GM04504 (cell line): ENCODE measurements at regions not wholly inside any gene's neighbourhood (a gene's known extent, or its start where the extent isn't known, plus 50 kb on each side); places are given as distances from the start of the nearest gene placed in this dataset.
A peak's percentile ranks its signal among the peaks of the same experiment; 100 is the strongest.
"Not testable (repeated sequence)": the region's sequence is repeated elsewhere in the genome, so short reads cannot be mapped to it uniquely, and the experiment has no call there.

Experiments
- DNase-seq: peaks from one replicate; pipeline ENCODE4 v3.0.0-alpha.2; 2012; ENCODE audit warnings: low read depth

DNA sequence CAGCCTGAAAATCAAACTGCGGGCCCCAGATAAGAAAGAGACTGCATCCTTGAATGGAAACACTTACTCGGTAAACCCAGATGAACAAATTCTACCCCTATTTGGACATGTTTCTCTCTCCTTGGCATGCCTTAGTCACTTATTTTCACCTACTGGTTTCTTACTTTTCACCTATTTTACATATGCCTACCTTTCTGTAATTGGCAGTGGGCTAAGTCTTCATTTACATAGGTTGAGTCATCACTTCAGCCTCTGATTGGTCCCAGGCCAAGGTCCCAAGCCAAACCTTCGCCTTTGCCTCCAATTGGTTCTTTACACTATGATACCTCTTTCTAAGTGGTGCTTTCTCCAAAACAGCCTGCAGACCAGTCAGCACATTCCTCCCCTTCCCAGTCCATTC, 111.3 kb downstream of the DYRK2 start:
- DNase-seq: no peak

GRCh38 chr12:67760586-67761275, 112.2 kb downstream of the DYRK2 start:
- DNase-seq: no peak

DNA sequence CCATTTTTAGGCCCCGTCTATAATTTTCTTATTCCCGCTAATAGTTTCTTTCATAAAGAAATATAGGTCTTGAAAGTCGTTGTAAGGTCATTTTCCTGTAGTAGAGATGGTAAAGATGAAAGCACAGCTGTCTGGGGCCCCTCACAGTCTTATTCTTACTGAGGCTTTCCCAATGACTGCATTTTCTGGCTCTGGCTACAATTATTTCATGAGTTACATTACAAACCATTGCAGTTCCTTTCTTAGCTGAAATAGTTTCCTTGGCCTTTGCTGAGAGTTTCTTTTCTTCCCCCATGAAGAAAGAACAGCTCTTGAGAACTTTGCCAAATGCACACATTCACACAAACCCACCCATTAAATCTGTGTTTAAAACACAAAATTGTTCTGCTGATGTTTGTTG, 113.0 kb downstream of the DYRK2 start:
- no peak for DNase-seq

- DNase-seq: no peak
Observed at GRCh38 chr12:67764055-67764454, 115.5 kb downstream of the DYRK2 start.

DNA sequence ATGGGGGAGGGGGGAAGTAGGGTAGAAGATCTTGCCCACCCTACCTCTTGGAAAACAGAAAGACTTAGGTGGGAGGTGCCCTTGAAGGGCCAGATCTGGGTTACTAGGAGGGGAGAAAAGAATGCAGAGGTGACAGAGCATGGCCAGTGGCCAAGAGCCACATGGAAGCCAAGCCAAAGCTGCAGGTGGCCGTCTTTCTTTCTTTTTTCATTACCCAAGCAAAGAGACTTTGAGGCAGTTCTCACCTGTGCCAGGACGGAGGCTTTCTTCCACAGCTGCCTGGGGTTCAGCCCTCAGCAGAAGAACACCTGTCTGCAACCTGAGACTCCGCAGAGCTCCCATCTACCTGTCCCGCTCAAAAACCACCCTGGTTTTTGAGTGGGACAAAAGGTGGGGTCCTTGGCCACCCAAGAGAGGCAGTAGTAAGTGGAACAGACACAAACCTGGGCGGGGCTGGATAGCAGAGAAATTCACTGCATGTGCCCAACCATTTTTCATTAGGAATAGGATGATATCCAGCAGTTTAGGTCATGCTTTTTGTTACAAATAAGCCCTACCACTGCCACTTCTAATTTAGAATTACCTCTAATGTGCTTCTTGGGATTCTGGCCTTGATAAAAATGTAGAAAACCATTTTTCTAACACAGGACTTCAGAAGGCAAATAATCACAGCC, 116.5 kb downstream of the DYRK2 start:
- no peak for DNase-seq

- peak; percentile 82 for DNase-seq
Observed at GRCh38 chr12:67765776-67766766, 117.5 kb downstream of the DYRK2 start.

- DNase-seq: no peak
Observed at GRCh38 chr12:67772267-67773169, 124.0 kb downstream of the DYRK2 start.

DNA sequence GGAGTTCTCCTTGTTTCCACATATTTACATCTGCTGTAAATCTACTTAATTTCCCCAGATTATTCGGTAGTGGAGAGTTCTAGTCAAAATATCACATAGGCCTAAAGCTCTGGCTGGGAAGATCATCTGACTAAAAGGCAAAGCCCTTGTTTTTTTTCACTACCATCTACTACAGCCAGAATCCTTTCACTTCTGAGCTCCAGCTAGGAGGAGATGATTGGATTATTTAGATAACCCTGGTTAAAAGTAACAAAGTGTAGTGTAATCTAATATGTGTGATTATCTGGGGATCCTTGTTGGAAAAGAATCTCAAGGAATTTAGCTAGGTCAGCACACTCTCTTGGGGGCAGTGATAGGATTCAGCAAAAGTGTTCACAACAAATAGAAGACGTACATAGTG, 125.4 kb downstream of the DYRK2 start:
- DNase-seq: no peak

DNA sequence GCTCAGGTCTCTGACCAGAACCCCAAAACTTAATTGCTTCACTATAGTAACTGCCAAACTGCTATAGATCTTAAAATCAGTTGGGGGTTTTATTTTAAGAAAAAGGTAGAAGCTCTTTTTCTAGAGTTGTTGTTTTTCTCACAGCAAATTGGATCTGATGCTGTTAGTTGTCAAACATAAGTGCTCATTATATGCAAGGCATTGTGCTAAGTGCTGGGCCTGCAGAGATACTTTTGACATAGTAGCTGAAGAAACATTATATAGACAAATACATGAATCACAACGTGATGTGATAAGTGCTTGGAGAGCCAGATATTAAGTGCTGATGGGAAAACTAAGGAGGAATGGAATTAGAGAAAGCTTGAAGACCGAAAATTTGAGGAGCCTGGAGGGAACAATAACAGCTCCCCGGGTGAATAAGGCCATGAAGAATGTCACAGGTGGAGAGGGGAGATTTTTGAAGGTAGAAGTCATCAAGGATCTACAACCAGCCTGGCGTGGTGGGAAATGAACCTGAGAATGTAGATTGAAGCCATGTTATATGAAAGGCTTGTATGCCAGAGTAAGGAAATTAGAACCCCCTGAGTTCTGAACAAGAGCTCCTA, 126.5 kb downstream of the DYRK2 start:
- DNase-seq: no peak

DNA sequence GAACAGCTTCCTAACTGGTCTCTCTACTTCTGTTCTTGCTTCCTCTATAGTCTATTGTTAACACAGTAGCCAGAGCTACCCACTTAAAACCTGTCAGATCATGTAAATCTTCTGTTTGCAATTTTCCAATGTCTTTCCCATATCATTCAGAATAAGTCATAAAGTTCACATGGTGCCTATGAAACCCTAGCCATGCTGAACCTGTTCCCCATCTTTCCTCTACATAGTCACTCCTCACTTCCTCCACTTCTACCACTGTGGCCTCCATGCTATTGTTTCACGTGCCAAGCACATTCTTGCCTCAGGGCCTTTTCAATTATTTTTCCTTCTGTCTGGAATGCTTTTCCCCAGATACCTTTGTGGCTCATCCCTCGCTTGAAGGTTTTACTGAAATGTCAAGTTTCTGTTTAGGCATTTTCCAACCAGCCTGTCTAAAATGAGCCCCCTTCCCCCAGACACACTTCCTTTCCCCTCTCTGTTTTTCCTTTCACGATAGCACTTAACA, 132.1 kb downstream of the DYRK2 start:
- DNase-seq: no peak

GRCh38 chr12:67782573-67782972, 134.0 kb downstream of the DYRK2 start:
- DNase-seq: no peak

DNA sequence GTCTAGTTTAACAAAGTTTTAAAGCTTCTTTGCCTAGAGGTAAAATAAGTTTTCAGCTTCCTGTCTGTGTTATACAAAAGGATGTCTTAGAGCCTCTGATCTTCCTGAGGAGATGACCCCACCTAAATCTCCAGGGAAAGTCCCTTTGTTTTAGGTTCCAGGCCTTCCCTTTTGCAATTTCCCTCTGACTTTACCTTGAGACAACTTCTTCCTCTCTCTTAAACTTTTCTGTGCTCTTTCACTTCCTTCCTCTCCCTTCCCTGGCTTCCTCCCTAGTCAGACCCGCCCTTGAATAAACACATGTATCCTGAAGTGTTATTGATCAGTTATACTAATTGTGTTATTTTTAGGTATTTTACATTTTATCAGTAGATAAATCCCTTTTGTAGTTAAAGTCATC, 134.8 kb downstream of the DYRK2 start:
- DNase-seq: no peak

DNA sequence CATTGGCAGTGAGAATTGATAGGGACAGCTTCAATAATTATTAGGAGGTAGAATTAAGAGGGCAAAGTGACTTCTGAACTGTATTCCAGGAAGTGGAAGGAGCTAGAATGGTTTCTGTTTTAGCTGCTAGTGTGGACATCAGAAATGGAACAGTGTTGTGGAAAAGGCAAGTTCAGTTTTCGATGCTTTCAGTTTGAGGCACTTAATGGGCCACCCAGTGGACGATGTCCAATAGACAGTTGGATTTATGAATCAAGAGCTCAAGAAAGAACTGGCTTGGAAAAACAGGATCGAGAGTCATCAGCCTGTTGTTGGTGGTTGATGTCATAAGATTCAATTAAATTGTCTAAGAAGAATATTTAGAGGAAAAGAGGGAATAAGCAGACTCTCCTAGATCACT, 136.3 kb downstream of the DYRK2 start:
- DNase-seq: no peak

- DNase-seq: no peak
Observed at GRCh38 chr12:67786086-67786485, 137.5 kb downstream of the DYRK2 start.

DNA sequence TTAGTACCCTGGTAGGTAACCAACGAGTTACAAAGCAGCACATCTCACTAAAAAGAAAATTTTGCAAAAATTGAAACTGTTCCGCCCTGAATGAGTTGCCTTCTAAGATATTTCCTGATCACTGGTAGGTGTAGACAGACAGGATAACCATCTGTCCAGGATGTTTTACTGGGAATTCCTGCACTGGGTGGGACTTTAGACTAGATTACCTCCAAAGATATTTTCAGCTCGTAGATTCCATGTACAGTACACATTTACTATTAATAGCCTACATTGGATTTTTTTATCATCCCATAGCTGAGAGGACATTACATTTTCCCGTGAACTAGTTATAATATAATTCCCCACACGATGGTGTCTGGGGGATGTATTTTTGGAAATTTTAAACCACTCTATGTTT, 139.6 kb downstream of the DYRK2 start:
- no peak for DNase-seq

DNA sequence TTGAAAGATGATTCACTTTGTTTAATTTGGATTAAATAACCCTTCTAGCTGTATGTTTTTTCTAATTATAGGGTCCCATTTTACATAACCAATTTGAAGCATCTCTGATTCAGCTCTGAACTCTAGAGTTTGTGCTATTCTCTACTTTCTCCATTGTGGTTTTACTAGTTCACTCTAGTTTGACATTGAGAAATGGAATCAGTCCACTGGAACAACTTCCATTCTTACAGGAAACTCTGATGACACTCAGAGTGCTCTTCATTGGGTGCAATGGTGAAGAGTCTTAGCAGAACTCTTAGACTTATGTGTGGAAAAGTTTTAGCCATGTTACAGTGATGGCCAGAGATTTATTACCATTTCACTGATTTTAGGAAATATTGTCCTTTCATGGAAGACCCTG, 140.7 kb downstream of the DYRK2 start:
- no peak for DNase-seq

DNA sequence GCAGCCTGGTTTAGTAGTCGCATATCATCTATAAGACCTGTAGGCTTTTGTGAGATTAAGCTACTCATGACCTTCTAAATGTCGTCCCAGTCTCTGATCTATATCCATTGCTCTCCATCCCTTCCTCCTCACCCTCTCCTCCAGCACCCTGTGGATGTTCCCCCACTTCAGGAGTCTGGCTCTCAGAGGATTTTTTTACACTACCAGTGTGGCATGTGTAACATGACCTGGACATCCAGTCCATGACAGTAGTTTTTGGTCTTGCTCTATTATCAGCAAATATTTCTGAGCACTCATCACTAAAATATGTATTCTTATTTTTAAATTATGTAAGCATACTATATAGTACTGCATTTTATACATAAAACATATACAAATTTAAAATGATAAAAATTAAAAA, 142.1 kb downstream of the DYRK2 start:
- no peak for DNase-seq

DNA sequence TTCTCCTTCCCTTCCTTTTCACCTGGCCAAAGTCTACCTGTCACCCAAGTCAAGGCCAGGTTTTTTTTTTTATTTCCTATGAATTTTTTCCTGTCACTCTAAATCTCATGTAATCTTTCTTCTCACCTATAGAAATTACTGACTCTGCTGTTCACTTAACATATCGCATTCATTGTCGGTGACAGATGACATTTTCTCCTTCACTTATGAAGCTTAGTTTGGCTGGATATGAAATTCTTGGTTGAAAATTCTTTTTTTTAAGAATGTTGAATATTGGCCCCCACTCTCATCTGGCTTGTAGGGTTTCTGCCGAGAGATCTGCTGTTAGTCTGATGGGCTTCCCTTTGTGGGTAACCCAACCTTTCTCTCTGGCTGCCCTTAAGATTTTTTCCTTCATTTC, 142.8 kb downstream of the DYRK2 start:
- DNase-seq: not testable (repeated sequence)

- DNase-seq: no peak
Observed at GRCh38 chr12:67792185-67792584, 143.6 kb downstream of the DYRK2 start.

DNA sequence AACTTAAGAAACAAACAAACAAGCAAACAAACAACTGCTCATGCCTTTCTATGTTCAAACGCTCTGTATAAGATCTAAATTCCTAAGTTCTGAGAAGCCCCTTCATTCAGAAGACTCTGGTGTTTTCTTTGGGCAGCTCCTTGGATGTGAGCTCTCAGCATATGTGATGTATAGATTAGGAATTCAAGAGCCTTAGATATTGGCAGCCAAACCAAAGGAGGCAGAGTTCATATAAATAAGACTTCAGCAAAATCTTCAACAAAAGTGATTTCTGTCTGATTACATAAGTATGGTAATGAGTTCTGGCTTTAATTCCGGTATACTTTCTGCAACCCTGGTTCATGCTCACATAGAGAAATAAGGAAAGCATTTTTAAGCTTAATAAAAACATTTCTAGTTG, 145.6 kb downstream of the DYRK2 start:
- no peak for DNase-seq

- no peak for DNase-seq
Observed at GRCh38 chr12:67795236-67795635, 146.7 kb downstream of the DYRK2 start.
